ENCODE measurements at regions not wholly inside any gene's neighbourhood (a gene's known extent, or its start where the extent isn't known, plus 50 kb on each side); places are given as distances from the start of the nearest gene placed in this dataset.
"Not testable (repeated sequence)": the region's sequence is repeated elsewhere in the genome, so short reads cannot be mapped to it uniquely, and the experiment has no call there.

DNA sequence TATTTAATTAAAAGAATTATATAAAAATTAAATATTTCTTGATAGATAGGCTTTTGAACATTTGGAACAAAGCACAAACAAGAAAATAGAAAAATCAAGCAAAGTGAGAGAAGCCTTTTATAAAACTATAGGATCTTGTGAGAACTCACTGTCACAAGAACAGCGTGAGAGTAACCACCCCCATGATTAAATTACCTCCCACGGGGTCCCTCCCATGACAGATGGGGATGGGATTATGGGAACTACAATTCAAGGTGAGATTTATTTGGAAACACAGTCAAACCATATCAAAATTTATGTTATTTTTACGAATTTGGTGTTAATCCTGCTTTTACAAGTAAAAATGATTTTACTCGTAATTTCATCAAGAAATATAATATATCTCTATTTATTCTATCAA lies 1136.1 kb upstream of the POT1 start:
- TF ChIP-seq, protein P1, sequence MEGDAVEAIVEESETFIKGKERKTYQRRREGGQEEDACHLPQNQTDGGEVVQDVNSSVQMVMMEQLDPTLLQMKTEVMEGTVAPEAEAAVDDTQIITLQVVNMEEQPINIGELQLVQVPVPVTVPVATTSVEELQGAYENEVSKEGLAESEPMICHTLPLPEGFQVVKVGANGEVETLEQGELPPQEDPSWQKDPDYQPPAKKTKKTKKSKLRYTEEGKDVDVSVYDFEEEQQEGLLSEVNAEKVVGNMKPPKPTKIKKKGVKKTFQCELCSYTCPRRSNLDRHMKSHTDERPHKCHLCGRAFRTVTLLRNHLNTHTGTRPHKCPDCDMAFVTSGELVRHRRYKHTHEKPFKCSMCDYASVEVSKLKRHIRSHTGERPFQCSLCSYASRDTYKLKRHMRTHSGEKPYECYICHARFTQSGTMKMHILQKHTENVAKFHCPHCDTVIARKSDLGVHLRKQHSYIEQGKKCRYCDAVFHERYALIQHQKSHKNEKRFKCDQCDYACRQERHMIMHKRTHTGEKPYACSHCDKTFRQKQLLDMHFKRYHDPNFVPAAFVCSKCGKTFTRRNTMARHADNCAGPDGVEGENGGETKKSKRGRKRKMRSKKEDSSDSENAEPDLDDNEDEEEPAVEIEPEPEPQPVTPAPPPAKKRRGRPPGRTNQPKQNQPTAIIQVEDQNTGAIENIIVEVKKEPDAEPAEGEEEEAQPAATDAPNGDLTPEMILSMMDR (IDR thresholded peaks at IDR 0.05; ENCODE audit: unreplicated experiment), result no peak
- no peak overlapping the region for H3K27ac Mint-ChIP-seq (ENCODE audit: unreplicated experiment)
- no peak overlapping the region for H3K4me3 Mint-ChIP-seq (ENCODE audit: unreplicated experiment)
- H3K9me3 Mint-ChIP-seq (ENCODE audit: unreplicated experiment), result no peaks in the 10 kb centered on the region
- no peaks in the 10 kb centered on the region for H3K36me3 Mint-ChIP-seq (ENCODE audit: low read depth, unreplicated experiment)
- H3K4me1 Mint-ChIP-seq (ENCODE audit: unreplicated experiment), result no peaks in the 10 kb centered on the region
- DNase-seq (ENCODE audit: low spot score), result no peak
- no peaks in the 10 kb centered on the region for H3K27me3 Mint-ChIP-seq (ENCODE audit: unreplicated experiment)

DNA sequence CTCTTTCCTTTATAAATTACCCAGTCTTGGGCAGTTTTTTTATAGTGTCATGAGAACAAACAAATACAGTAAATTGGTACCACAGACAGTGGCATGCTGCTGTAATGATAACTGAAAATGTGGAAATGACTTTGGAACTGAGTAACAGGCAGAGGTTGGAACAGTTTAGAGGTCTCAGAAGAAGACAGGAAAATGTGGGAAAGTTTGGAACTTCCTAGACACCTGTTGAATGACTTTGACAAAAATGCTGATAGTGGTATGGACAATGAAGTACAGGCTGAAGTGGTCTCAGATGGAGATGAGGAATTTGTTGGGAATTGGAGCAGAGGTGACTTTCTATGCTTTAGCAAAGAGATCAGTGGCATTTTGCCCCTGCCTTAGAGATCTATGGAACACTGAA lies 1128.4 kb upstream of the POT1 start:
- no peak for DNase-seq (ENCODE audit: low spot score)
- Mint-ChIP-seq H3K27ac (ENCODE audit: unreplicated experiment) (no peak overlapping the region), H3K36me3 (ENCODE audit: low read depth, unreplicated experiment) (no peaks in the 10 kb centered on the region), H3K4me1 (ENCODE audit: unreplicated experiment) (no peaks in the 10 kb centered on the region), H3K9me3 (ENCODE audit: unreplicated experiment) (peaks cover 6% of the 10 kb centered on the region), H3K4me3 (ENCODE audit: unreplicated experiment) (peak overlapping the region; percentile 42), H3K27me3 (ENCODE audit: unreplicated experiment) (no peaks in the 10 kb centered on the region)
- TF ChIP-seq, protein P1 (IDR thresholded peaks at IDR 0.05; ENCODE audit: unreplicated experiment), result no peak

DNA sequence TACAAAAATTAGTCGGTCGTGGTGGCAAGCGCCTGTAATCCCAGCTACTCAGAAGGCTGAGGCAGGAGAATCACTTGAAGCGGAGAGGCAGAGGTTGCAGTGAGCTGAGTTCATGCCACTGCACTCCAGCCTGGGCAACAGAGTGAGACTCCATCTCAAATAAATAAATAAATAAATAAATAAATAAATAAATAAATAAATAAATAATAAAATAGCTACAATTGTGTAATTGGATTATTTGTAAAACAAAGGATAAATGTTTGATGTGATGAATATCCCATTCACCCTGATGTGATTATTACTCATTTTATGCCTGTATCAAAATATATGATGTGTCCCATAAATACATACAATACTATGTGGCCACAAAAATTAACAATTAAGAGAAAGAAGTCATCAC lies 1127.0 kb upstream of the POT1 start:
- not testable (repeated sequence) for H3K4me3 Mint-ChIP-seq (ENCODE audit: unreplicated experiment); H3K9me3 Mint-ChIP-seq (ENCODE audit: unreplicated experiment); H3K4me1 Mint-ChIP-seq (ENCODE audit: unreplicated experiment); DNase-seq (ENCODE audit: low spot score); H3K36me3 Mint-ChIP-seq (ENCODE audit: low read depth, unreplicated experiment); H3K27me3 Mint-ChIP-seq (ENCODE audit: unreplicated experiment); H3K27ac Mint-ChIP-seq (ENCODE audit: unreplicated experiment)

GRCh38 chr7:126052229-126052628 lies 1122.6 kb upstream of the POT1 start:
- H3K9me3 Mint-ChIP-seq (ENCODE audit: unreplicated experiment), result no peaks in the 10 kb centered on the region
- H3K36me3 Mint-ChIP-seq (ENCODE audit: low read depth, unreplicated experiment), result no peaks in the 10 kb centered on the region
- H3K4me1 Mint-ChIP-seq (ENCODE audit: unreplicated experiment), result no peaks in the 10 kb centered on the region
- TF ChIP-seq, protein P1 (IDR thresholded peaks at IDR 0.05; ENCODE audit: unreplicated experiment), result no peak
- no peak for DNase-seq (ENCODE audit: low spot score)
- H3K4me3 Mint-ChIP-seq (ENCODE audit: unreplicated experiment), result no peak overlapping the region
- no peak overlapping the region for H3K27ac Mint-ChIP-seq (ENCODE audit: unreplicated experiment)
- no peaks in the 10 kb centered on the region for H3K27me3 Mint-ChIP-seq (ENCODE audit: unreplicated experiment)

DNA sequence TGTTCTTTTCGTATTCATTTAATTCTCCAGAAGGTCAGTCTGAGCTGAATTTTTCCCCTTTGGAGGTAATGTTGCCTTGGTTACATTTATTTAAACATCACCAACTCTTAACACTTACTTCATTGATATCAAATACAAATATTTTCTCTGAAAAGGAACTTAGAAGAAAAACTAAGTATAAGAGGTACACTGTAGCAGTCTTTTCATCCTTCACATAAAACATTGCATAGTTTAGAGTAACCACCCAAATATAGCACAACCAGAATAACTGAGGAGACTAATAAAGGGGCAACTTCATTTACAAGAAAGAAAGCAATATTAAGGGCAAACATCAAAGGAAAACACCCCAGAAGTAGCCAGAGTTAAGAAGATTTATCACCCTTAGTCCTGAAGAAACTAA lies 1115.0 kb upstream of the POT1 start:
- no peaks in the 10 kb centered on the region for H3K9me3 Mint-ChIP-seq (ENCODE audit: unreplicated experiment)
- TF ChIP-seq, protein P1 (IDR thresholded peaks at IDR 0.05; ENCODE audit: unreplicated experiment), result no peak
- no peaks in the 10 kb centered on the region for H3K36me3 Mint-ChIP-seq (ENCODE audit: low read depth, unreplicated experiment)
- H3K27me3 Mint-ChIP-seq (ENCODE audit: unreplicated experiment), result no peaks in the 10 kb centered on the region
- no peak overlapping the region for H3K4me3 Mint-ChIP-seq (ENCODE audit: unreplicated experiment)
- H3K27ac Mint-ChIP-seq (ENCODE audit: unreplicated experiment), result no peak overlapping the region
- no peaks in the 10 kb centered on the region for H3K4me1 Mint-ChIP-seq (ENCODE audit: unreplicated experiment)
- DNase-seq (ENCODE audit: low spot score), result no peak

DNA sequence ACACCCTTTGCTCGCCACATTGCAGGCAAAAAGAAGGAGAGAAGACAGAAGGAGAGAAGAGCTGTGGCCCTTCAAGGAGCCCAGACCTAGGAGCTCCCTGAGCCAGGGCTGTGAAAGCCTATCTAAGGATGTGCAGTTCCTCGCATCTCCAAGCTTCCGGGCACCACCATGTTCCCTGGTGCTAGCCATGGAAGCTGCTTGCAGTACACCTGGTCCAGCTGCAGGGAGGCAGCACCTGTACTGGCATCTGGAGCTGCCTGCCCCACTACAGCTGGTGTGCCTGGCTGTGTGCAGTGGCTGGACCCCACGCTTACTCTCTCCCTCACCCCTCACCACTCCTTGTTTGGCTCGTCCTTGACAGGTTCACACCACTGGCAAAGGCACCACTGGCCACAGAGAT lies 1111.8 kb upstream of the POT1 start:
- no peak overlapping the region for H3K27ac Mint-ChIP-seq (ENCODE audit: unreplicated experiment)
- H3K36me3 Mint-ChIP-seq (ENCODE audit: low read depth, unreplicated experiment), result no peaks in the 10 kb centered on the region
- no peaks in the 10 kb centered on the region for H3K4me1 Mint-ChIP-seq (ENCODE audit: unreplicated experiment)
- H3K9me3 Mint-ChIP-seq (ENCODE audit: unreplicated experiment), result no peaks in the 10 kb centered on the region
- H3K27me3 Mint-ChIP-seq (ENCODE audit: unreplicated experiment), result no peaks in the 10 kb centered on the region
- TF ChIP-seq, protein P1 (IDR thresholded peaks at IDR 0.05; ENCODE audit: unreplicated experiment), result no peak
- no peak for DNase-seq (ENCODE audit: low spot score)
- H3K4me3 Mint-ChIP-seq (ENCODE audit: unreplicated experiment), result no peak overlapping the region
